ENCODE measurements at regions not wholly inside any gene's neighbourhood (a gene's known extent, or its start where the extent isn't known, plus 50 kb on each side); places are given as distances from the start of the nearest gene placed in this dataset.
"Not testable (repeated sequence)": the region's sequence is repeated elsewhere in the genome, so short reads cannot be mapped to it uniquely, and the experiment has no call there.

DNA sequence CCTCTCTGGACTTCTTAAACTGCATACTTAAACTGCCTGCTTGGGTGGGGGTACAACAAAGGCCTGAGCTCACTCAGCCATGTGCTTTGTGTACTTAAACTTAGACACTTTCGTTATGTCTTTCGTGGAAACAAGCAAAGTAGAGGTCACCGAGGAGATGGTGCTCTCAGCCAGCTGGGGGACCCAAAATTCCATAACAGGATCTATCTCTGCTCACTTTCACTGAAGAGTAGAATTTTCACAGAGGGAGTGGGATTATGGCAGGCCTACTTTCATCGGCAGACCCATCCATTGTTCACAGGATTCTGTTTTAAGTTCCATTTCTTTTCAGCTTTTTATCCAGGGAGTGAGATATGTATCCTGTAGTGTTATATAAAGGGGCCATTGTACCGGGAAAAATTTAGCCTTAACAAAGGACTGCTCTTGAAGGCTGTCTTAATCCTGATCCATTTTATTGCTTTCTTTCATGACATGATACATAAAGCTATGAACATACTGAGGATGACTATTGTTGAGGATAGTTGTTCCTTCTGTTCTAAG lies 370.0 kb upstream of the GHITM start:
- Histone ChIP-seq H3F3A (ENCODE audit: insufficient read depth, low read length) (no peaks in the 10 kb centered on the region), H4K20me1 (ENCODE audit: insufficient read depth, low read length) (no peaks in the 10 kb centered on the region), H3K27me3 (replicated peaks; ENCODE audit: insufficient read depth, low read length) (no peaks in the 10 kb centered on the region), H3K4me3 (ENCODE audit: low read length) (no peak overlapping the region), H3K36me3 (replicated peaks; ENCODE audit: insufficient read depth, low read length) (no peaks in the 10 kb centered on the region), H3K9ac (ENCODE audit: low read length) (no peak overlapping the region), H2AFZ (ENCODE audit: low read length) (no peak overlapping the region), H3K27ac (ENCODE audit: low read length) (no peak overlapping the region), H3K9me2 (replicated peaks; ENCODE audit: insufficient read depth, low read length) (no peaks in the 10 kb centered on the region), H3K4me2 (ENCODE audit: low read depth, low read length) (no peak overlapping the region), H3K4me1 (ENCODE audit: low read length) (no peaks in the 10 kb centered on the region), H3K79me2 (ENCODE audit: low read length) (no peaks in the 10 kb centered on the region), H3K9me3 (replicated peaks; ENCODE audit: insufficient read depth, low read length) (no peaks in the 10 kb centered on the region)
- no peak for DNase-seq
- TF ChIP-seq, protein P1, sequence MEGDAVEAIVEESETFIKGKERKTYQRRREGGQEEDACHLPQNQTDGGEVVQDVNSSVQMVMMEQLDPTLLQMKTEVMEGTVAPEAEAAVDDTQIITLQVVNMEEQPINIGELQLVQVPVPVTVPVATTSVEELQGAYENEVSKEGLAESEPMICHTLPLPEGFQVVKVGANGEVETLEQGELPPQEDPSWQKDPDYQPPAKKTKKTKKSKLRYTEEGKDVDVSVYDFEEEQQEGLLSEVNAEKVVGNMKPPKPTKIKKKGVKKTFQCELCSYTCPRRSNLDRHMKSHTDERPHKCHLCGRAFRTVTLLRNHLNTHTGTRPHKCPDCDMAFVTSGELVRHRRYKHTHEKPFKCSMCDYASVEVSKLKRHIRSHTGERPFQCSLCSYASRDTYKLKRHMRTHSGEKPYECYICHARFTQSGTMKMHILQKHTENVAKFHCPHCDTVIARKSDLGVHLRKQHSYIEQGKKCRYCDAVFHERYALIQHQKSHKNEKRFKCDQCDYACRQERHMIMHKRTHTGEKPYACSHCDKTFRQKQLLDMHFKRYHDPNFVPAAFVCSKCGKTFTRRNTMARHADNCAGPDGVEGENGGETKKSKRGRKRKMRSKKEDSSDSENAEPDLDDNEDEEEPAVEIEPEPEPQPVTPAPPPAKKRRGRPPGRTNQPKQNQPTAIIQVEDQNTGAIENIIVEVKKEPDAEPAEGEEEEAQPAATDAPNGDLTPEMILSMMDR (IDR thresholded peaks at IDR 0.05; ENCODE audit: low read length): no peak
- no peak for TF ChIP-seq EZH2 (optimal IDR thresholded peaks at IDR 0.05; ENCODE audit: low read depth, low read length)

DNA sequence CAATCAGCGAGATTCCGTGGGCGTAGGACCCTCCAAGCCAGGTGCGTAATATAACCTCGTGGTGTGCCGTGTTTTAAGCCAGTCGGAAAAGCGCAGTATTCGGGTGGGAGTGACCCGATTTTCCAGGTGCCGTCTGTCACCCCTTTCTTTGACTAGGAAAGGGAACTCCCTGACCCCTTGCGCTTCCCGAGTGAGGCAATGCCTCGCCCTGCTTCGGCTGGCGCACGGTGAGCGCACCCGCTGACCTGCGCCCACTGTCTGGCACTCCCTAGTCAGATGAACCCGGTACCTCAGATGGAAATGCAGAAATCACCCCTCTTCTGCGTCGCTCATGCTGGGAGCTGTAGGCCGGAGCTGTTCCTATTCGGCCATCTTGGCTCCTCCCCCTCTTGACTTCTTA lies 352.6 kb upstream of the GHITM start:
- H3K9ac ChIP-seq (ENCODE audit: low read length); H3K4me2 ChIP-seq (ENCODE audit: low read depth, low read length); H3K27me3 ChIP-seq (replicated peaks; ENCODE audit: insufficient read depth, low read length); H3K27ac ChIP-seq (ENCODE audit: low read length); H3K9me3 ChIP-seq (replicated peaks; ENCODE audit: insufficient read depth, low read length); H3K9me2 ChIP-seq (replicated peaks; ENCODE audit: insufficient read depth, low read length); H3K79me2 ChIP-seq (ENCODE audit: low read length); H3K4me3 ChIP-seq (ENCODE audit: low read length); H4K20me1 ChIP-seq (ENCODE audit: insufficient read depth, low read length); H3F3A ChIP-seq (ENCODE audit: insufficient read depth, low read length); DNase-seq; H3K36me3 ChIP-seq (replicated peaks; ENCODE audit: insufficient read depth, low read length); H2AFZ ChIP-seq (ENCODE audit: low read length); H3K4me1 ChIP-seq (ENCODE audit: low read length): not testable (repeated sequence)

DNA sequence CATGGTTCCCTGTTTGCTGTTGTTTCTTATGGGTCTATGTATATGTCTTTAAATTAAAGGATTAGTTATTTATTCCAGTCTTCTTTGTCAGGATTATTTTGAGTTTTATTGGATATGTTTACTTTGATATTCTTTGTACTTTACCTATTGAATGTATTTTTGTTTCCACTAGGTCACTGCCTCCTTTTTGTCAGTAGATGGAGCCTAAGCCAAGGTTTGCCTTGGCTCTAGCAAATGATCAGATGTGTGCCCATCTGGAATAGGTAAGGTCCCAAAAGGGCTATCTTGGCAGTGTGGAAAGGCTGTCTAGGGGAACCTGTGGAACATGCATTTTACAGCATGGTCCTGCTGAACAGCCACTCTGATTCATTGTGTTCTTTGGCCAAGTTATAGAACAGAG lies 337.3 kb upstream of the GHITM start:
- TF ChIP-seq EZH2phosphoT487 (IDR thresholded peaks at IDR 0.05; ENCODE audit: low read length): no peak
- TF ChIP-seq, protein P1 (IDR thresholded peaks at IDR 0.05; ENCODE audit: low read length): peak; percentile 32
- no peak for TF ChIP-seq EZH2 (optimal IDR thresholded peaks at IDR 0.05; ENCODE audit: low read depth, low read length)
- no peaks in the 10 kb centered on the region for H3K4me1 ChIP-seq (ENCODE audit: low read length)
- no peaks in the 10 kb centered on the region for H3K27me3 ChIP-seq (replicated peaks; ENCODE audit: insufficient read depth, low read length)
- no peaks in the 10 kb centered on the region for H3K36me3 ChIP-seq (replicated peaks; ENCODE audit: insufficient read depth, low read length)
- H3F3A ChIP-seq (ENCODE audit: insufficient read depth, low read length): no peaks in the 10 kb centered on the region
- H3K9me2 ChIP-seq (replicated peaks; ENCODE audit: insufficient read depth, low read length): no peaks in the 10 kb centered on the region
- no peaks in the 10 kb centered on the region for H3K79me2 ChIP-seq (ENCODE audit: low read length)
- H3K4me3 ChIP-seq (ENCODE audit: low read length): no peak overlapping the region
- no peaks in the 10 kb centered on the region for H4K20me1 ChIP-seq (ENCODE audit: insufficient read depth, low read length)
- H3K9ac ChIP-seq (ENCODE audit: low read length): no peak overlapping the region
- H3K4me2 ChIP-seq (ENCODE audit: low read depth, low read length): no peak overlapping the region
- H3K9me3 ChIP-seq (replicated peaks; ENCODE audit: insufficient read depth, low read length): no peaks in the 10 kb centered on the region
- no peak overlapping the region for H2AFZ ChIP-seq (ENCODE audit: low read length)
- DNase-seq: no peak
- no peak overlapping the region for H3K27ac ChIP-seq (ENCODE audit: low read length)

DNA sequence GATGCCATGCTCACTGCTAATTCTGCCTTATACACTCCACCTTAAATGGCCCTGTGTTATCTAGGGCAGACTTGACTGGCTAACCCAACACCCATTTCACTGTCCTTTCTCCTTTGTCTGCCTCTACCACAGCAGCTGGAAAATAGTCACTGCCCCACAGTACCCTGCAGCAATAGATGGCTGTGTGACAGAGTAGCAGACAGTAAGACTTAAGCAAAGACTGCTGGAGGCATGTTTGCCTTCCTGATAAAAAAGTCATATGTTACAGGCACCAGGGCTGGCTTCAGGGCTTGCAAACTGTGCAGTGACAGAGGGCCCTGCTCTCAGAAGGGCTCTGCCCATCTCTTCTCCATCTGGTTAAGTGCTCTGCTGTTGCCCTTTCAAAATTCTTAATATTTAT lies 332.6 kb upstream of the GHITM start:
- Histone ChIP-seq H2AFZ (ENCODE audit: low read length) (no peak overlapping the region), H3K4me2 (ENCODE audit: low read depth, low read length) (no peak overlapping the region), H3K27me3 (replicated peaks; ENCODE audit: insufficient read depth, low read length) (no peaks in the 10 kb centered on the region), H4K20me1 (ENCODE audit: insufficient read depth, low read length) (no peaks in the 10 kb centered on the region), H3K27ac (ENCODE audit: low read length) (no peak overlapping the region), H3K9me2 (replicated peaks; ENCODE audit: insufficient read depth, low read length) (no peaks in the 10 kb centered on the region), H3K79me2 (ENCODE audit: low read length) (no peaks in the 10 kb centered on the region), H3K4me3 (ENCODE audit: low read length) (no peak overlapping the region), H3F3A (ENCODE audit: insufficient read depth, low read length) (no peaks in the 10 kb centered on the region), H3K9ac (ENCODE audit: low read length) (no peak overlapping the region), H3K9me3 (replicated peaks; ENCODE audit: insufficient read depth, low read length) (no peaks in the 10 kb centered on the region), H3K4me1 (ENCODE audit: low read length) (no peaks in the 10 kb centered on the region), H3K36me3 (replicated peaks; ENCODE audit: insufficient read depth, low read length) (no peaks in the 10 kb centered on the region)
- DNase-seq: no peak
- TF ChIP-seq EZH2phosphoT487 (IDR thresholded peaks at IDR 0.05; ENCODE audit: low read length) (no peak), EZH2 (optimal IDR thresholded peaks at IDR 0.05; ENCODE audit: low read depth, low read length) (no peak)
- TF ChIP-seq, protein P1 (IDR thresholded peaks at IDR 0.05; ENCODE audit: low read length): no peak

All from MM.1S (cell line).